NOMO-1 (cell line): ENCODE measurements at regions not wholly inside any gene's neighbourhood (a gene's known extent, or its start where the extent isn't known, plus 50 kb on each side); places are given as distances from the start of the nearest gene placed in this dataset.

Experiments used
- DNase-seq, 2 experiments: peaks; one replicate each; lab custom pipeline; 2025; ENCODE audit not compliant: unreplicated experiment in 2 of 2; lab: John Stamatoyannopoulos, UW

- no peak for DNase-seq
These were observed 94.0 kb upstream of the STT3B start for GRCh38 chr3:31438742-31439141.

GRCh38 chr3:31439890-31440750, 92.6 kb upstream of the STT3B start:
- peak in 1 of 2 experiments; percentile 25 for DNase-seq

- DNase-seq: no peak
These were observed 91.8 kb upstream of the STT3B start for GRCh38 chr3:31440878-31441277.

GRCh38 chr3:31442755-31443154, 90.0 kb upstream of the STT3B start:
- DNase-seq: no peak

GRCh38 chr3:31444220-31445142, 88.2 kb upstream of the STT3B start:
- DNase-seq: no peak

GRCh38 chr3:31445701-31446100, 87.0 kb upstream of the STT3B start:
- DNase-seq: no peak

GRCh38 chr3:31448035-31448881, 84.5 kb upstream of the STT3B start:
- DNase-seq: no peak

- no peak for DNase-seq
These were observed 83.9 kb upstream of the STT3B start for GRCh38 chr3:31448882-31449243.

GRCh38 chr3:31449318-31449717, 83.4 kb upstream of the STT3B start:
- DNase-seq: no peak

- no peak for DNase-seq
These were observed 82.4 kb upstream of the STT3B start for GRCh38 chr3:31450345-31450744.

GRCh38 chr3:31452495-31453106, 80.1 kb upstream of the STT3B start:
- DNase-seq: no peak

GRCh38 chr3:31453430-31453829, 79.3 kb upstream of the STT3B start:
- DNase-seq: no peak

- DNase-seq: no peak
These were observed 77.2 kb upstream of the STT3B start for GRCh38 chr3:31455524-31455923.

- peak; percentile 57 to 59 for DNase-seq
These were observed 76.4 kb upstream of the STT3B start for GRCh38 chr3:31456373-31456772.

- no peak for DNase-seq
These were observed 71.3 kb upstream of the STT3B start for GRCh38 chr3:31461426-31461825.

- peak; percentile 37 to 67 for DNase-seq
These were observed 70.6 kb upstream of the STT3B start for GRCh38 chr3:31462050-31462569.

- no peak for DNase-seq
These were observed 66.7 kb upstream of the STT3B start for GRCh38 chr3:31465999-31466398.

- no peak for DNase-seq
These were observed 65.9 kb upstream of the STT3B start for GRCh38 chr3:31466866-31467265.

- DNase-seq: no peak
These were observed 64.3 kb upstream of the STT3B start for GRCh38 chr3:31468433-31468832.

- no peak for DNase-seq
These were observed 63.3 kb upstream of the STT3B start for GRCh38 chr3:31469385-31469784.
